Limb (tissue), 2 donors: ENCODE measurements at regions not wholly inside any gene's neighbourhood (a gene's known extent, or its start where the extent isn't known, plus 50 kb on each side); places are given as distances from the start of the nearest gene placed in this dataset.
"Not testable (repeated sequence)": the region's sequence is repeated elsewhere in the genome, so short reads cannot be mapped to it uniquely, and the experiment has no call there.

Experiments
- DNase-seq, 2 donors: peaks; one replicate each; pipeline ENCODE4 v3.0.0-alpha.2; 2016; ENCODE audit errors: extremely low spot score in 2 of 2

DNA sequence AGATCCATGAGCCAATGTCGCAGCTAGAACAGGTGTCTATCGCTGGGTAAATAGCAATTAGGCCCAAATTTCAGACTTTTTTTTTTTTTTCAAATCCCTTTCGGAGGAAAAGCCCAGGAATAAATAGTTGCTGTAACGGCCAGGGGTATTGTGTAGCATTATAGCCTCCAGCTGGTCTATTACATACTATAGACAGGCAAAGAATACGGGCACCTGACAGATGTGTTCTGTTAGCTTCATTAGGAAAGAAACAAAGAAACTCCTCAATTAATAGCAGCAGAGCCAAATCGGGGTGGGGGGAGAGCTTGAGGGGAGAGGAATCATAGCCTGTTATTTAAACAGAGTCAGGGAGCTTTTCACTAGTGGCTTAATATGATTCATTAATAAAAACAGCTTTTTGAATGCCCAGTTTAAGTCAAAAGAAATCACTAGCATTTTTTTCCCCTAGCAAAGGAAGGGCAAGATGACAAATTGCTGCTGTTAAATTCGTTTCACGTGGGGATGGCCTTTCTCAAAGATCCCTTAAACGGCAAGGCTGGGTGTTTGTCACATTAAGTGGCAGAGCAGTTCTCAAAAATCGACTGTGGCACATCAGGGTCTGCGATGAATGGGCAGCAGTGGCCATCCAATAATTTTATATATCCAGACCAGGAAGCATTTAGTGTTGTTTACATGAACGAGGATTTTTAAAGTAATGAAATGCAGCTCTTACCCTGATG lies 139.4 kb downstream of the ID4 start:
- no peak for DNase-seq

DNA sequence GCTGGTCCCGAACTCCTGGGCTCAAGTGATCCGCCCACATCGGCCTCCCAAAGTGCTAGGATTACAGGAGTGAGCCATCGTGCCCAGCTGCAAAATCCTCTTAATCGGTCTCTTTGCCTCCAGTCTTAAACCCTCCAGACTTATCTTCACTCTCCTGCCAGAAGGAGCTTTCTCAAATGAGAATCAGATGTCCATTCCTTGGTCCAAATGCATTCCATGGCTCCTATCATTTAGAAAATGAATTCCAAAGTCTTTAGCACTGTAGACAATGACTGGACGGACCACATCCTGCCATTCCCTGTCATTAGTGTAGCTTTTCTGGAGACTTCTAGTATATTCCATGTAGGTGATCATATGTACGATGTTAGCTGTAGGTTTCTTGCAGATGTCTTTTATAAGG lies 141.9 kb downstream of the ID4 start:
- DNase-seq = no peak

DNA sequence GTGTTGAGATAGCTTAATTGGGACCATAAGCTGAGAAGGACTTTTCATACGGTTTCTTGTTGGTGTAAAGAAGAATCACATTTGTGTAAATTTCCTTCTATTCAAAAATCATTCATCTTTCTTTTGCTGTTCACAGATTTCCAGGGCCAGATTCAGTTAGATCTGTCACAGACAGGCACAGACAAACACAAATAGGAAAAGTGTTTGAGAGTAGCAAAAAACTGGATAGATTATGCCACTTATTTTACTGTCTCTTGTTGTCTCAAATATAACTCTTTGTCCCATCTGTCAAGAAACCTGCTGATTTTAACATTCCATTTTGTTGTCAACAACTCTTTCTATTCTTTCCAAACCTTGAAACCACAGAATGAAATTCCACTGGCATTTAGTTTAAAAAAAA lies 142.8 kb downstream of the ID4 start:
- no peak for DNase-seq

DNA sequence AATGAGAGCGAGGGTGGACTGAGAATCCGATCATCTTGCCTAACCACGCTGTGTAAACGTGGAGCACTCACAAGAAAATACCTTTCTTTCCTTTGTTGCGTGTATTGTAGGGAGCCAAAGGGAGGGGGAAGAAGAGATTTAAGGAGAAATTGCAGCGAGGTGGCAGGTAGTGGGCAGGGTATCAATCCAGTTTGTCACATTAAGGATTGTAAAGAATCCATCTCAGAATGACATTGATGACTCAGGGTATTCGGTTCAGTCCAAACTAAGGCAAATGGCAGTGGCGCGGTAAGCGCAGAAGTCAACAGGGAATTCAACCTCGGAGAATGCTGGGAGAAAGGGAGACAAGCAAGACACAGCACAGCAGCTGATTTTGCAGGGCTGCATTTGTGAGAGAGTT lies 146.2 kb downstream of the ID4 start:
- no peak for DNase-seq

DNA sequence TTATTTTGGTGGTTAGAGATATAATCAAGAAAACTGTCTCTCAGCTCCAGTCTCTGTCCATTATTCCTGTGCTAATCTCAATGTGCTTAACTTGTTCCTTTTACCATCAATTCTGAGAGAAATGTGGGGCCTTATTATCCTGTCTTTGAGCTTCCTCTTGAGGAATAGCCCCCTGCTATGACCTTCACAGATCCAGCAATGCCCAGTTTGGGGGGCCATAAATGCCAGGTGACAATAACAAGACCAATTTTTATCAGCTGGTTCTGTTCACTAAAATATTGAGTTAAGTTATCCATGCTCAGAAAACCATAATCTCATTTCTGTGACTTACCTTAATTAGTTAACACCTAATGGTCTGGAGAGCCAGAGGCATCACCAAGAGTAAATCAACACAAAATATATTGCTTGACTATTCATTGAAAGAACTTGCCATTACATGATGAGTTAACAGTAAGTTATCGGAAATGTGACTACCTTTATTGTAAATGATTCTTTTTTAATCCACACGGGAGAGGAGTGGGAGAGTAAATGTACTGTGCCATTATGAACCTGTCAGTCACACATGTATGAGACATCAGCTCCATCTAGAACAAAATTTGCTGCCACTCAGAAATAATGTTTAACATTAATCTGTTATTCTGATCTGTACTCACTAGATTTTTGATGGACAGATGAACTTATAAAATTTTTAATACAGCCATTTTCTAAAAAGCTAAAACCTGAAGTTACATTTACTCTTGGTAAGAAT lies 149.7 kb downstream of the ID4 start:
- no peak for DNase-seq

DNA sequence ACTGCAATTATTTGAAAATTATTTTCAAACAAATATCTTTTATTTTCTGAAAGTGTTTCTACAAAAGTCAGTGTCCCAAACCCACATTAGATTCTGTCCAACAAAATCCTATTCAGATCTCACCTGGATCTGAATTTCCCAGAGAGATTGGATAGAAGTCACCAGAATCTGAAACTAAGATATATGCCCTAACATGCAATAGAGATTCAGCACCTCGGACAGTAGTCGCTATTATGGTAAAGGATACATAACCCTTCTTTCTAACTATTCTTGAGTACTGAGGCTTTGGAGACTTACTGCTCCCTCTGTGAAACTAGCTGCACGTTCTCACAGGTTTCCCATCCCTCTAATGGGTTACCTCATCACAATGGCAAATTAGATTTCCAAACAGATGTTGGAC lies 151.4 kb downstream of the ID4 start:
- peak in 1 of 2 donors; percentile 38 for DNase-seq

DNA sequence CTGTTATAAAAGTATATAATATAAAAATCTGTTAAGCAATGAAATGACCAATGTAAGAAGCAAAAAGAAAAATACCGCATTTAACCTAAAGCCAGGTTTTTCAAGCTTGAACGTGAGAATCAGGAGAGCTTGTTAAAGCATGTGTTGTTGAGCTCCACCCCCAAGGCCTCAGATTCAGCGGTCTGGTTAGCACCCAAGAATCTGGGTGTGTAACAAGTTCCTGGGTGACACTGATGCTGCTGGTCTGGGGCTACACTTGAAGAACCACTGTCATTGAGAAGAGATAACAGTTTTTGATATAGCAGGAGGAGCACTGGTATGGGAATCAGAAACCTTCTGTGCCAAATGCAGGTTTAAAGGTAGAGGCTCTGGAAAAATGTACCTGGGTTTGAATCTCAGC lies 154.0 kb downstream of the ID4 start:
- no peak for DNase-seq

DNA sequence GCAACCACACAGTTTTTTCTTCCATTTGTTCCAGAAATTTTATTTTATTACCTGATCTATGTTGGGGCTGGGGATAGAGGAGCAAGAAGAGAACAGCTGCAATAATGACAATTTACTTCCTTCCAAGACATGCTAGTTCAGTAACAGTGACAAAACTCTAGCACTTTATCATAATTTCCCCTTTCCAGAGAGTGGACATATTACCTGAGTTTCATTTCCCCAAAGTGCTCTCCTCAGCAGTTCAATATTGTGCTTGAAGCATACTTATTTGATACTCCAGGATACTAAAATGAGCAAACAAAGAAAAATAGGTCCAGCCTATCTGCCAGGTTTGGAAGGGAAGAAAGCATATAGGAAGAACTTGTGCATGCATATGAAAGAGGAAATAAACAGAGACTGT lies 157.7 kb downstream of the ID4 start:
- DNase-seq = no peak

DNA sequence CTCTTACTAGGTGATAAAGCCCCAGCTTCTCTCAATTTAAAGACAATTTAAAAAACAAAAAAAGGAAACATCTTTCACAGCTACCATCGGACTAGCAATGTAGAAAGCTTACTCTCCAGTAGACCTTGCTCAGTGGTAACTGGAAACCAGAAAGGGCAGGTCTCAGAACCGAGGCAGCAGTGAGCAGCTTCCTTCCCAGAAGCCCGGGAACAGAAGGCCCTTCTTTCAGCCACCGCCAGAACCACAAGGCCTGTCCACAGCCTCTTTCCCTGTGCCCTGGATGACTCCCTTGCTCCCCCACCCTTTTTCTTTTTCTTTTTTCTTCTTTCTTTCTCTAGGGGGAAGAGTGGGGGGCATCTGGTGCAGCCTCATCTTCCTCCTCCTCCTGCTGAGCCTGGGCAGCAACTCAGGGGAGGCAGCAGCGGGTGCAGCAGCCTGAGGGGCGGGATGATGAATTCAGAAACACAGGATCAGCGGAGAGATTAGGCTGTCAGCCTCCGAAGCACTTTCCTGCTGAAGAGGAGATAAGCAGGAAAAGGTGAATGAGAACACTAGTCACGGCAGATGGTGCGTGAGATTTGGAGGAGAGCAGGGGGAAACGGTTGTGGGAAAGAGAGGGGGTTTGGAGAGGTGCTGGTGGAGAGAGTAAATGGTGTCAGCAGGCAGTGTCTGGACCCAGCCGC lies 158.5 kb downstream of the ID4 start:
- DNase-seq = no peak

DNA sequence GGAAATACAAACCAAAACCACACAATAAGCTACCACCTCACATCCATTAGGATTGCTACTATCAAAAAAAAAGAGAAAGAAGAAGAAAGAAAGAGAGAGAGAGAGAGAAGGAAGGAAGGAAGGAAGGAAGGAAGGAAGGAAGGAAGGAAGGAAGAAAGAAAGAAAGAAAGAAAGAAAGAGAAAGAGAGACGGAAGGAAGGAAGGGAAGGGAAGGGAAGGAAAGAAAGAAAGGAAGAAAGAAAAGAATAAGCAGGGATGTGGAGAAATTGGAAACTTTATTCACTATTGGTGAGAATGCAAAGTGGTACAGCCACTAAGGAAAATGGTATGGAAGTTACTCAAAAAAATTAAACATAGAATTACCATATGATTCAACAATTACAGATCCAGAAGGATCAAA lies 159.9 kb downstream of the ID4 start:
- DNase-seq = no peak

DNA sequence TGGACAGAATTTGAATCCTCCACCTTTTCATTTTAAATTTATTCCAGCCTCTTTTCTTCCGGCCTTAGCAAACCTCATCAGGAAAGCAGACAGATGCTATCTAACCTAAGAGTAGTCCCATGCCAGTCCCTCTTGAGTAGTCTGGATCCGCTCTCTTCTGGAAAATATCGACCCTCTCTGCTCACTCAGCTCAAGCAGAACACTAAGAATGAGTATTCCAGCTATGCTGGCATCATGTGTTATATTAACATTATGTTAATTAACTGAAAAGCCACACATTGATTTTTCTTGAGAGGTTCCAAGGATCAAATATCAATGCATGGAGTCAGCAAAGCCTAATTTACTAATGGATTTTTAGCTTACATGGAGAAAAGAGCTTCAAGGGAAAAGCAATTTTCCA lies 161.4 kb downstream of the ID4 start:
- DNase-seq = no peak

DNA sequence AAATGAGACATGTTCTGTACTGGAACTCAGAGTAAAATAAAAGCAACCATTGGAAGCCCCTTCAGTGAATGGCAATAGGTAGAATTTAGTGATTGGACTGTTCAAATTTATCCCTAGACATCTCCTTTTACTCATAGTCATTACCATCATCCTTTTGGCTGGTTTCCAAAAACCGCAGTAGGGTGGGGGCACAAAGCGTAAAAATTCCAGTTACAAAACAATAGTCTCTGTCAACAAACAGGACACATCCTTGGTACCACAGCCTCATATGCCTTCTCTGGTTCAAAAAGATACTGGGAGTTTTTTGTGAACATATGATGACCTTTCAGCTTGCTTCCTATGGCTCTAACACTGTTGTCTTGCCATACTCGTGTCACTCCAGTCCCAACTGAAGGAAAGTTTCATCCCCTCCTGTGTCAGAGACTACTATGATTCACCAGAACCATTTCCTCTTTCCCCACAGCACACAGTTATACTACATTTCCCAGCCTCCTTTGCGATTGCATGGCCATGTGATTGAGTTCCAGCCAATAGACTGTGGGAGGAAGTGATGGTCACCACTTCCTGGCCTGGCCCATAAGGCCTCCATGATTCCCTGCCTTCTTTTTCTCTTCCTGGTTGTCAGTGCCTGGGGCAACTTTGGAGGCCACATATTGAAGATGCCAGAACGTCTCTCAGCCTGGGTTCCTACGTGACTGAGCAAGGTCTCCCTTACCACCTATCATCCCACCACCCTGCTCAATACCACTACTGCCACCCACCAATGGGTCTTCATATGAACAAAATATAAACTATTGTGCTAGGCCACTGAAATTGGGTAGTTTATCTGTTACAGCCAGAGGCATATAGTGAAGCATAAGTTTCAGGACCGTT lies 162.4 kb downstream of the ID4 start:
- DNase-seq = no peak

DNA sequence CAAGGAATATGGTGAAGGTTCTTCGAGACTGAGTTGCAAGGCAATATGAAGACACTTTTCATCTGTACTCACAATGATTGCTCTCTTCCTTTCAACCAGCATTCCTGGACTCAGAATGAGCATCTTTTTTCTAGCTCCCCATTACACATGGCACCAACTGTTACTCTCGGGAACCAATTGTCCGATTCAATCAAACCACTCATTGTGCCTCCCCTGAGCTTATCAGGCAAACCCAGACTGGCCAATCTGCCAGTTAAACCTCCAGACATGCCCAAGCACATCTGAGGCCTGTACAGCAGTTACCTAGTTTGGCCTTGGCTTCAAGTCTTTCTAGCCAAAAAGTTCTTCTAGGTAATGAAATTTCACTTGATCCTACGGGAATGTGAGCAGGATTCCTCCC lies 164.1 kb downstream of the ID4 start:
- no peak for DNase-seq

DNA sequence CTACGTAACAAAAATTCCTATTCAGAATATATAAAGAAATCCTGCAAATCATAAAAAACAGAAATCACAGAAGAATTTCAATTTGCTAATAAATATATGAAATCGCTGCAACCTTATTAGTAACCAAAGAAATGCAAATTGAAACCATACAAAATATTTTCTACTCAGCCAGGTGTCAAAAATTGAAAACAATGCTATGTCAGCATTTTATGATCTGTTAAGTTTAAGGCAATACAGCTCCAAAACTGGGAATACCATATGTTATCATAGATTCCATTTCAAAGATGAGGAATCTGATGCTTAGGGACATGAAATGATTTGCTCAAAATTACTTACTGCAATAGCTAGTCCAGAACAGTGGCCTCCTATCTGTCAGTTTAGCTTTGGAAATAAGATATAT lies 168.9 kb downstream of the ID4 start:
- no peak for DNase-seq

DNA sequence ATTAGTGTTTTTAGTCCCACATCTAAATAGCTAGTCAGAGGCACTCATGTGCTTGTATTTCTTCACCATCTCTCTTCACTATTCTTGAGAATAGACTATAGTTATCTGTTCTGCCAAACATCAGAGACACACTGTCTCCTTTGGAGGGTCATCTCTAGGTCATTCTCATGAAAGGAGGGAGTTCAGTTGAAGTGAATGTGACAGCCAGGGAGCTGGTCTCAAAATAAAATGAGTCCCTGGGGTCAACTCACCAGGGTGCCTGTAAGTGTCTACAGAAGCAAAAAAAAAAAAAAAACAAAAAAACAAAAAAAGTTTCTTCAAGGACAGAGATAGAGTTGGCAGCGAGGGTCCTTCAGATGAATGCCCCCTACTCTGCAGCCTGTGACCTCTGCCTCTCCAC lies 171.0 kb downstream of the ID4 start:
- no peak for DNase-seq

DNA sequence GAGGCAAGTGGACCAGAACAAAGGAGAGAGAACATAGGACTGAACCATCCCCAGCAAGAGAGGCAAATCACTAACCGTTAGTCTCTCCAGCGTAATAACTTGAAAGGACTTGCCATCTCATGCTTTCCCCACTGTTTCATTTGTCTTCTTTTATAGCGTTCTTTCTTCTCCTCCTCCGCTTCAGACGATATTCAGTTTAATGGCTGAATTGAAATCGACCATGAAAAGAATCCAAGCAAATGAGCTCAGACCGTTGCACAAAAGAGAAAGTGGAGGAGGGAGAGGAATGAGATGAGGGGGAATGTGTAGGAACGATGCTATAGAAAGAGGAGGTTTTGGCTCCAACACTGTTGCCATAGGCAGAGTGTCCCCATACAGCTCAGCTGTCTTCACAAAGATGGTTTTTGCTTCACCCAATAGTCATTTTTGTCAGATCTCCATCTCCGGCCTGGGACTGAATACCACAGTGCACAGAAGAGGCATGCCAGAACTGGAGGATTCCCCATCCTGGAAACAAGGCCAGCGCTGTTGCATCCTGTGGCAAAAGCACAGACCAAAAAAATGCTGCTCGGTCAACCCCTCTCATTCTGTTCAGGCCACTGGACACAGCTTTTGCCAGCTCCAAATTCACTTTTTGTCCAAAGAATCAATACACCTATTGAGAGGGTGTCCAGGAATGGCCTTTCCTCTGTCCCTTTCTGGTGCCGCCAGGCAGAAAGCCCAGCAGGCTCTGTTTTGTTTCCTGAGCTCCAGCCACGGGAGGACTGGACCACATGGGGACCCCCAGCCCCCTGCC lies 176.1 kb downstream of the ID4 start:
- DNase-seq = no peak

DNA sequence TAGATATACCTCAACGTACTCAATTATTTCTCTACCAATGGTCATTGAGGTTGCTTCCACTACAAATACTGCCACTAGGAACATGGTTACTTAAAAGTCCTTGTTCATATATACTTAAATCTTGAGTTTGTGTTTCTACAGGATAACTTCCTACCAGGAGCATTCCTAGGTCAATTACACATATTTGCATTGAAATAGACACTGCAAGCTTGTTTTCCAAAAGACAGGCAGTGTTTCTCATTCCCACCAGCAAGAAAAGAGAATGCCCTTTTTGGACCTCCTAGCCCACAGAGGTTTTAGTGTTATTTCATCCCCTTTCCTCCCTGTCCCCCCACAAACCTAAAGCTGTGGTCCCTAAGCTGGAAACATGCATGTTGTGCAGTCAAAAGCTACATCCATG lies 177.3 kb downstream of the ID4 start:
- DNase-seq = no peak

DNA sequence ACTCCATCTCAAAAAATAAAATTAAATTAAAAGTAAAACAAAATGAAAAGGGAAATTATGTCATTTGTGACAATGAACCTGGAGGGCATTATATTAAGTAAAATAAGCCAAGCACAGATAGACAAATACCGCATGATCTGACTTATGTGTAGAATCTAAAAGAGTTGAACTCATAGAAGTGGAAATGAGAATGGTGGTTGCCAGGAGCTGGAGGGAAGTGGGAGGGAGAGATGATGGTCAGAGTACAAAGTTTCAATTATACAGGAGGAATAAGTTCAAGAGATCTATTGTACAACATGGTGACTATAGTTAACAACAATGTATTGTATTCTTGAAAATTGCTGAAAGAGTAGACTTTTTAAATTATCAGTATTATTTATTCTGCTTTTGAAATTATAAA lies 183.4 kb downstream of the ID4 start:
- no peak for DNase-seq

DNA sequence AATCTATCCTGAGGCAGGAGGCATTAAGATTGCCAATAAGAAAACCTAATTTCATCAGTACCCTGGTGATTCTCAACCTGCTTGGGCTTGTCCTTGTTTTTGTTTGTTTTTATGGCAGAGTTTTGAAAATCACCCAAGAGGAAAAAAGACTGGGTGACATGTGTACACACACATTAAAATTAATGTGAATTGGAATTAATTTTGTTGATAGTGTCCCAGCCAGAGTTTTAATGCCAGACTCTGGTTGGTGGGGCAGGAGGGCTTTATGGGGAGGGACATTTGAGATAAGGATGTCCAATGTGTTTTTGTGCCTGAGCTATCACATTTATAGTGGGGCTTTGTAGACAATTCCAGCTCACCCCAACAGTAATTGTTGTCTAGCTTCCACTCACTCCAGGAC lies 184.6 kb downstream of the ID4 start:
- DNase-seq = no peak

DNA sequence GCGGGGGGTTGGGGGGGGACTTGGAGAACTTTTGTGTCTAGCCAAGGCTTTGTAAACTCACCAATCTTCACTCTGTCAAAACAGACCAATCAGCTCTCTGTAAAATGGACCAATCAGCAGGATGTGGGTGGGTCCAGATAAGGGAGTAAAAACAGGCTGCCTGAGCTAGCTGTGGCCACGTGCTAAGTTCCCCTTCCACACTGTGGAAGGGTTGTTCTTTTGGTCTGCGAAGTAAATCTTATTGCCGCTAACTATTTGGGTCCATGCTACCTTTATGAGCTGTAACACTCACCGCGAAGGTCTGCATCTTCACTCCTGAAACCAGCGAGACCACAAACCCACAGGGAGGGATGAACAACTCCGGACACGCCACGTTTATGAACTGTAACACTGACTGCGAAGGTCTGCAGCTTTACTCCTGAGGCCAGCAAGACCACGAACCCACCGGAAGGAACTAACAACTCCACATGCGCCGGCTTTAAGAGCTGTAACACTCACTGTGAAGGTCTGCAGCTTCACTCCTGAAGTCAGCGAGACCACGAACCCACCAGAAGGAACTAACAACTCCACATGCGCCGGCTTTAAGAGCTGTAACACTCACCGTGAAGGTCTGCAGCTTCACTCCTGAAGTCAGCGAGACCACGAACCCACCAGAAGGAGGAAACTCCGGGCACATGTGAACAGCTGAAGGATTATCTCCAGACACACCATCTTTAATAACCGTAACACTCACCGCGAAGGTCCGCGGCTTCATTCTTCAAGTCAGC lies 186.6 kb downstream of the ID4 start:
- DNase-seq = not testable (repeated sequence)
